ENCODE measurements at regions not wholly inside any gene's neighbourhood (a gene's known extent, or its start where the extent isn't known, plus 50 kb on each side); places are given as distances from the start of the nearest gene placed in this dataset.

DNA sequence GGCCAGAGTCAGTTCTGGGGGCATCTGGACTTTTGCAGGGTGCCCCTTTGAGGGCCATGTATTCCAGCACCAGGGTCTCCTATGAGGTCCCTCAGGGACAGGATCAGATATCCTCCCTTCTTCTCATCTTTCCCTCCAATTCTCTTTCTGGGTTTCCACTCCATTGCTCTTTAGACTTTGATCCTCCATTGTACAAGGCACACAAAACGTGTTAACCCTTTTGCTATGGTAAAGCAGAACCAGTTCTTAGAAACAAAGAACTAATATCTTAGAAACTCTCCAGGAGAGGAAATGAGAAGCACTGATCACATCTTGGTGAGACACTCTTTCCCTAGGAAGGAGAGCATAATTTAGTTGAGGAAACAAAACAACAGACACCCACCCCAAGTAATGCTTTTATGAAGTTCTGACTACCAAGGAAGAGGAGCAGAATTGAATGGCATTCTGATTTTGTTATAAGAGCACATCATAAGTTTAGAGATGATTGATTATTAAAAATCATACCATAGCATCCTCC is 200.7 kb upstream of the NPY2R start:
- TF ChIP-seq, protein P1, sequence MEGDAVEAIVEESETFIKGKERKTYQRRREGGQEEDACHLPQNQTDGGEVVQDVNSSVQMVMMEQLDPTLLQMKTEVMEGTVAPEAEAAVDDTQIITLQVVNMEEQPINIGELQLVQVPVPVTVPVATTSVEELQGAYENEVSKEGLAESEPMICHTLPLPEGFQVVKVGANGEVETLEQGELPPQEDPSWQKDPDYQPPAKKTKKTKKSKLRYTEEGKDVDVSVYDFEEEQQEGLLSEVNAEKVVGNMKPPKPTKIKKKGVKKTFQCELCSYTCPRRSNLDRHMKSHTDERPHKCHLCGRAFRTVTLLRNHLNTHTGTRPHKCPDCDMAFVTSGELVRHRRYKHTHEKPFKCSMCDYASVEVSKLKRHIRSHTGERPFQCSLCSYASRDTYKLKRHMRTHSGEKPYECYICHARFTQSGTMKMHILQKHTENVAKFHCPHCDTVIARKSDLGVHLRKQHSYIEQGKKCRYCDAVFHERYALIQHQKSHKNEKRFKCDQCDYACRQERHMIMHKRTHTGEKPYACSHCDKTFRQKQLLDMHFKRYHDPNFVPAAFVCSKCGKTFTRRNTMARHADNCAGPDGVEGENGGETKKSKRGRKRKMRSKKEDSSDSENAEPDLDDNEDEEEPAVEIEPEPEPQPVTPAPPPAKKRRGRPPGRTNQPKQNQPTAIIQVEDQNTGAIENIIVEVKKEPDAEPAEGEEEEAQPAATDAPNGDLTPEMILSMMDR (conservative IDR thresholded peaks at IDR 0.05; ENCODE audit: low read depth, low read length), result no peak

DNA sequence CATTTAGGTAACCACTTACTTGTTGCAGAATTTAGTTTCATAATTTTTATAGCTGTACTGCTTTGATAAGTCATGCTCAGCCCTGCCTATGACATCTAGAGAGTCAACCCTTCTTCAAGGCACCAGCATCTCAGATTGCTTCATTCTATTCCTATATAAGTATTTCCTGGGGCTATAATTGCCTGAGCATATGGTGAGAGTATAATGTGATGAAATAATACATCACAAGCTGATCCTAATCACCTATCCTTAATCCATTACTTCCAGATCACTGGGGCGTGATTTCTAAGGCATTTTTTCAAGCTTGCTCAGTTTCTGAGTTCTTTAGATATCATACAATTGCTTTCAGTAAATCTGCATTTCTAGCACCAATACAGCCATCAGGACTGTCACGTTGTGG is 200.0 kb upstream of the NPY2R start:
- H3K9ac ChIP-seq, result no peak overlapping the region
- H3K27ac ChIP-seq, result no peak overlapping the region
- H3K4me3 ChIP-seq (IDR thresholded peaks at IDR 0.05; ENCODE audit: insufficient read depth, low read depth, low read length), result no peak overlapping the region
- H2AFZ ChIP-seq (ENCODE audit: low read depth), result no peak overlapping the region
- H3K4me2 ChIP-seq, result no peak overlapping the region
- H4K20me1 ChIP-seq (ENCODE audit: insufficient read depth), result no peaks in the 10 kb centered on the region
- TF ChIP-seq, protein P1 (conservative IDR thresholded peaks at IDR 0.05; ENCODE audit: low read depth, low read length), result no peak
- H3K27me3 ChIP-seq (ENCODE audit: insufficient read depth, low read depth), result no peaks in the 10 kb centered on the region
- no peaks in the 10 kb centered on the region for H3K36me3 ChIP-seq (ENCODE audit: insufficient read depth)
- H3K4me1 ChIP-seq (ENCODE audit: low read depth, poor library complexity, severe bottlenecking), result no peaks in the 10 kb centered on the region
- no peaks in the 10 kb centered on the region for H3K79me2 ChIP-seq (ENCODE audit: insufficient read depth, low read depth)

More for the DNA sequence above, 200.7 kb upstream of the NPY2R start:
- Histone ChIP-seq H4K20me1 (ENCODE audit: insufficient read depth) (no peaks in the 10 kb centered on the region), H3K79me2 (ENCODE audit: insufficient read depth, low read depth) (no peaks in the 10 kb centered on the region), H3K27me3 (ENCODE audit: insufficient read depth, low read depth) (no peaks in the 10 kb centered on the region), H3K36me3 (ENCODE audit: insufficient read depth) (no peaks in the 10 kb centered on the region), H3K4me1 (ENCODE audit: low read depth, poor library complexity, severe bottlenecking) (no peaks in the 10 kb centered on the region), H3K9ac (no peak overlapping the region), H2AFZ (ENCODE audit: low read depth) (no peak overlapping the region), H3K4me2 (no peak overlapping the region), H3K27ac (no peak overlapping the region), H3K4me3 (IDR thresholded peaks at IDR 0.05; ENCODE audit: insufficient read depth, low read depth, low read length) (no peak overlapping the region)

DNA sequence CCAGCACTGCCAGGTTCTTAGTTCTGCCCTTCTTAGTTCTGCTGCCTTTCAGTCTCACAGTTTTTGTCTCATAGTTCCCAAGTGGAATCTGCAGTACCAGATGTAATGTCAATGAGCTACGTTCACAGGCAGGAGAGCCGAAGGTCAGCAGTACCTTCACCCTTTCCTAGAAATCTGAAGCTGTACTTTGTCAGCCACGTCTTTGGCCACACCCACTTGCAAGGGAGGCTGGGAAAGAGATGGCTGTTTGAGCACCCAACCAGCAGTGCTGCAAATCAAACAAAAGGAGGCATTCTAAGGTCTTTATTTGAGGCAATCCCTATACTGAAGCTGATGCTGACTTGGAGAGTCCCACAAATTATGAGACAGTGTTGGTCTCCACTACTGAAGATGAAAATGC is 199.1 kb upstream of the NPY2R start:
- Histone ChIP-seq H3K9ac (no peak overlapping the region), H3K79me2 (ENCODE audit: insufficient read depth, low read depth) (no peaks in the 10 kb centered on the region), H3K4me1 (ENCODE audit: low read depth, poor library complexity, severe bottlenecking) (no peaks in the 10 kb centered on the region), H3K4me3 (IDR thresholded peaks at IDR 0.05; ENCODE audit: insufficient read depth, low read depth, low read length) (no peak overlapping the region), H3K27ac (no peak overlapping the region), H3K27me3 (ENCODE audit: insufficient read depth, low read depth) (no peaks in the 10 kb centered on the region), H4K20me1 (ENCODE audit: insufficient read depth) (no peaks in the 10 kb centered on the region), H3K4me2 (no peak overlapping the region), H2AFZ (ENCODE audit: low read depth) (no peak overlapping the region), H3K36me3 (ENCODE audit: insufficient read depth) (no peaks in the 10 kb centered on the region)
- TF ChIP-seq, protein P1 (conservative IDR thresholded peaks at IDR 0.05; ENCODE audit: low read depth, low read length), result no peak

DNA sequence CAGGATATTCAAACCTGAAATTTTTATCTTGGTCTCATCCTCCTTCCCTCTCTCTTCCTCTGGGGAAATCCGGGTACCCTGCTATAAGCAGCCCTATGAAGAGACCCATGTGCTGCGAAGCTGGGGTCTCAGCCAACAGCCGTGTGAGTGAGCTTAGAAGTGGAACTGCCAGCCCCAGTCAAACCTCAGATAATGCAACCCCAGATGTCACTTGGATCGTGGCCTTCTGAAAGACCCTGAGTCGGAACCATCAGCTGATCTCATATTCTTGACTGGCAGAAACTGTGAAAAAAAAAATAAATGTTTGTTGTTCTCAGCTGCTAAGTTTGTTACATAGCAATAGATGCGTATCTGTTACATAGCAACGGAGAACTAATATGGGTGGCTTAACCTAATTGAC is 198.1 kb upstream of the NPY2R start:
- Histone ChIP-seq H3K4me3 (IDR thresholded peaks at IDR 0.05; ENCODE audit: insufficient read depth, low read depth, low read length) (no peak overlapping the region), H3K4me1 (ENCODE audit: low read depth, poor library complexity, severe bottlenecking) (no peaks in the 10 kb centered on the region), H3K4me2 (no peak overlapping the region), H3K36me3 (ENCODE audit: insufficient read depth) (no peaks in the 10 kb centered on the region), H4K20me1 (ENCODE audit: insufficient read depth) (no peaks in the 10 kb centered on the region), H2AFZ (ENCODE audit: low read depth) (no peak overlapping the region), H3K79me2 (ENCODE audit: insufficient read depth, low read depth) (no peaks in the 10 kb centered on the region), H3K9ac (no peak overlapping the region), H3K27me3 (ENCODE audit: insufficient read depth, low read depth) (no peaks in the 10 kb centered on the region), H3K27ac (no peak overlapping the region)
- TF ChIP-seq, protein P1 (conservative IDR thresholded peaks at IDR 0.05; ENCODE audit: low read depth, low read length), result no peak
